ENCODE measurements at regions not wholly inside any gene's neighbourhood (a gene's known extent, or its start where the extent isn't known, plus 50 kb on each side); places are given as distances from the start of the nearest gene placed in this dataset.

- H3K9ac ChIP-seq (ENCODE audit: low read depth in 1 of 2, low read length in 2 of 2), result no peak overlapping the region
- no peaks in the 10 kb centered on the region for H3K36me3 ChIP-seq (ENCODE audit: control insufficient read depth in 4 of 4, insufficient read depth in 3 of 4, low read depth in 1 of 4, low read length in 3 of 4)
- peaks cover 0 to 5% (median 0%) of the 10 kb centered on the region in 4 donors for H3K27me3 ChIP-seq (ENCODE audit: control insufficient read depth in 4 of 4, insufficient read depth in 4 of 4, low read length in 3 of 4)
- H3K9me3 ChIP-seq (ENCODE audit: control insufficient read depth in 4 of 4, low read length in 3 of 4), result peaks cover 0 to 8% (median 3%) of the 10 kb centered on the region in 4 donors
- no peaks in the 10 kb centered on the region for H3K4me1 ChIP-seq (ENCODE audit: control insufficient read depth in 4 of 4, insufficient read depth in 4 of 4, low read length in 3 of 4)
- TF ChIP-seq ZBTB33 (IDR thresholded peaks at IDR 0.05) (no peak), EGR1 (IDR thresholded peaks at IDR 0.05; ENCODE audit: low read depth in 2 of 2) (no peak), NR2F2 (IDR thresholded peaks at IDR 0.05) (no peak)
- no peak overlapping the region for H3K4me3 ChIP-seq (ENCODE audit: low read depth in 1 of 3, low read length in 3 of 3)
- 79% methylated on average over 18 of the region's 18 CpGs for WGBS
- DNase-seq (ENCODE audit: low spot score), result no peak
- H3K27ac ChIP-seq (ENCODE audit: low read depth in 1 of 2, low read length in 2 of 2), result no peak overlapping the region
These were observed 215.3 kb upstream of the C1orf174 start for GRCh38 chr1:4115191-4115900.

DNA sequence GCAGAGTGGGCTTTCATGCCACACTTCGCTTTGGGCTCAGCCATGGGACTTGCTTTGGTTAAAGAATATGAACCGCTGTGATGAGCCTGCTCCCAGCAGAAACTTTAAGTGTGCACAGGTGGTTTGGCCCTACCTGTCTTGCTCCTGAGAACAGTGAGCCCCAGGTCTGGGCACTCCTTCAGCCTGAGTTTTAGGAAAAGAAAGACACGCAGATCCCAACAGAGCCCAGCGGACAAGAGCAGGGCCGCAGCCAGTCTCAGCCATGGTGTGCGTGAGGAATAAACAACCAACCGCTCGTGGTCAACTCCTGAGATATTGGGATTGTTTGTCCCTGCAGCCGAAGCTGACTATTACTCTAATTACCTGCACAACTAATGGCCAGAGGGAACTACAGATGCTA, 217.1 kb upstream of the C1orf174 start:
- Histone ChIP-seq H3K9ac (ENCODE audit: low read depth in 1 of 2, low read length in 2 of 2) (no peak overlapping the region), H3K36me3 (ENCODE audit: control insufficient read depth in 4 of 4, insufficient read depth in 3 of 4, low read depth in 1 of 4, low read length in 3 of 4) (no peaks in the 10 kb centered on the region), H3K4me1 (ENCODE audit: control insufficient read depth in 4 of 4, insufficient read depth in 4 of 4, low read length in 3 of 4) (no peaks in the 10 kb centered on the region), H3K27me3 (ENCODE audit: control insufficient read depth in 4 of 4, insufficient read depth in 4 of 4, low read length in 3 of 4) (peaks cover 0 to 5% (median 0%) of the 10 kb centered on the region in 4 donors), H3K9me3 (ENCODE audit: control insufficient read depth in 4 of 4, low read length in 3 of 4) (peaks cover 0 to 8% (median 3%) of the 10 kb centered on the region in 4 donors), H3K27ac (ENCODE audit: low read depth in 1 of 2, low read length in 2 of 2) (no peak overlapping the region), H3K4me3 (ENCODE audit: low read depth in 1 of 3, low read length in 3 of 3) (no peak overlapping the region)
- TF ChIP-seq RAD21 (IDR thresholded peaks at IDR 0.05) (no peak), ATF3 (IDR thresholded peaks at IDR 0.05) (no peak), NR2F2 (IDR thresholded peaks at IDR 0.05) (no peak), JUND (IDR thresholded peaks at IDR 0.05) (no peak), RXRA (IDR thresholded peaks at IDR 0.05) (no peak), SP1 (IDR thresholded peaks at IDR 0.05) (no peak), FOXA1 (IDR thresholded peaks at IDR 0.05) (no peak), HNF4A (conservative IDR thresholded peaks at IDR 0.05) (no peak)
- 88% methylated on average over 9 of the region's 9 CpGs for WGBS
- no peak for DNase-seq (ENCODE audit: low spot score)

GRCh38 chr1:4118746-4119515, 218.9 kb upstream of the C1orf174 start:
- peaks cover 0 to 3% (median under 1%) of the 10 kb centered on the region in 4 donors for H3K9me3 ChIP-seq (ENCODE audit: control insufficient read depth in 4 of 4, low read length in 3 of 4)
- no peak for DNase-seq (ENCODE audit: low spot score)
- H3K4me1 ChIP-seq (ENCODE audit: control insufficient read depth in 4 of 4, insufficient read depth in 4 of 4, low read length in 3 of 4), result no peaks in the 10 kb centered on the region
- H3K4me3 ChIP-seq (ENCODE audit: low read depth in 1 of 3, low read length in 3 of 3), result no peak overlapping the region
- 57% methylated on average over 12 of the region's 12 CpGs for WGBS
- H3K9ac ChIP-seq (ENCODE audit: low read depth in 1 of 2, low read length in 2 of 2), result no peak overlapping the region
- peaks cover 0 to 3% (median 0%) of the 10 kb centered on the region in 4 donors for H3K27me3 ChIP-seq (ENCODE audit: control insufficient read depth in 4 of 4, insufficient read depth in 4 of 4, low read length in 3 of 4)
- H3K27ac ChIP-seq (ENCODE audit: low read depth in 1 of 2, low read length in 2 of 2), result no peak overlapping the region
- H3K36me3 ChIP-seq (ENCODE audit: control insufficient read depth in 4 of 4, insufficient read depth in 3 of 4, low read depth in 1 of 4, low read length in 3 of 4), result no peaks in the 10 kb centered on the region
- TF ChIP-seq RAD21 (IDR thresholded peaks at IDR 0.05) (no peak), ATF3 (IDR thresholded peaks at IDR 0.05) (no peak), FOXA2 (IDR thresholded peaks at IDR 0.05) (no peak), RXRA (IDR thresholded peaks at IDR 0.05) (no peak), HNF4A (conservative IDR thresholded peaks at IDR 0.05) (no peak), TAF1 (conservative IDR thresholded peaks at IDR 0.05) (no peak), CTCF (IDR thresholded peaks at IDR 0.05; ENCODE audit: low read depth, low read length, missing input control) (no peak), SP1 (IDR thresholded peaks at IDR 0.05) (no peak), YY1 (IDR thresholded peaks at IDR 0.05) (no peak), EGR1 (IDR thresholded peaks at IDR 0.05; ENCODE audit: low read depth in 2 of 2) (no peak)
- TF ChIP-seq, protein P1, sequence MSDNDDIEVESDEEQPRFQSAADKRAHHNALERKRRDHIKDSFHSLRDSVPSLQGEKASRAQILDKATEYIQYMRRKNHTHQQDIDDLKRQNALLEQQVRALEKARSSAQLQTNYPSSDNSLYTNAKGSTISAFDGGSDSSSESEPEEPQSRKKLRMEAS (IDR thresholded peaks at IDR 0.05), result no peak
